ENCODE measurements at regions not wholly inside any gene's neighbourhood (a gene's known extent, or its start where the extent isn't known, plus 50 kb on each side); places are given as distances from the start of the nearest gene placed in this dataset.

GRCh38 chr20:24052599-24053275 is 64.2 kb upstream of the GGTLC1 start:
- H2AFZ ChIP-seq (ENCODE audit: insufficient read depth, low read depth, low read length, poor library complexity, severe bottlenecking) = no peak overlapping the region
- DNase-seq = no peak
- H3K4me1 ChIP-seq (ENCODE audit: control insufficient read depth in 1 of 2, insufficient read depth in 2 of 2, low read length in 2 of 2) = no peaks in the 10 kb centered on the region
- Mint-ChIP-seq H3K36me3 (no peaks in the 10 kb centered on the region), H3K4me3 (no peak overlapping the region), H3K9me3 (peaks cover 0 to 2% (median 2%) of the 10 kb centered on the region in 7 donors), H3K27me3 (ENCODE audit: low read depth in 3 of 3) (peaks cover 0 to 2% (median 0%) of the 10 kb centered on the region in 3 donors), H3K27ac (no peak overlapping the region), H3K4me1 (no peaks in the 10 kb centered on the region)
- no peaks in the 10 kb centered on the region for H3K79me2 ChIP-seq (ENCODE audit: insufficient read depth, low read length)
- no peaks in the 10 kb centered on the region for H3K27me3 ChIP-seq (ENCODE audit: control insufficient read depth in 2 of 2, insufficient read depth in 2 of 2, low read length in 2 of 2)
- no peaks in the 10 kb centered on the region for H3K36me3 ChIP-seq (replicated peaks in 1 of 2; ENCODE audit: control insufficient read depth in 1 of 2, insufficient read depth in 2 of 2, low read length in 2 of 2)
- intact Hi-C loops (cut with micrococcal nuclease) = no loop called here
- no peak overlapping the region for H3K4me2 ChIP-seq (replicated peaks; ENCODE audit: extremely low read depth, low read length, poor library complexity, severe bottlenecking)
- TF ChIP-seq CTCF (IDR thresholded peaks at IDR 0.05) = no peak
- no peaks in the 10 kb centered on the region for H3K9me3 ChIP-seq (replicated peaks in 1 of 2; ENCODE audit: control insufficient read depth in 1 of 2, insufficient read depth in 1 of 2, low read length in 2 of 2)
- no peak overlapping the region for H3K27ac ChIP-seq (ENCODE audit: low read depth in 1 of 2, low read length in 2 of 2)
- 96% methylated on average over 16 of the region's 23 CpGs for WGBS (ENCODE audit: insufficient coverage)
- no peak overlapping the region for H3K4me3 ChIP-seq (replicated peaks in 1 of 3; ENCODE audit: low read depth in 2 of 3, low read length in 3 of 3)
- no peaks in the 10 kb centered on the region for H4K20me1 ChIP-seq (ENCODE audit: insufficient read depth, low read length)
- H3K9ac ChIP-seq (ENCODE audit: insufficient read depth, low read length, poor library complexity, severe bottlenecking) = no peak overlapping the region

GRCh38 chr20:24051160-24051559 is 62.6 kb upstream of the GGTLC1 start:
- no peak overlapping the region for H3K27ac ChIP-seq (ENCODE audit: low read depth in 1 of 2, low read length in 2 of 2)
- H3K9me3 ChIP-seq (replicated peaks in 1 of 2; ENCODE audit: control insufficient read depth in 1 of 2, insufficient read depth in 1 of 2, low read length in 2 of 2) = no peaks in the 10 kb centered on the region
- no peaks in the 10 kb centered on the region for H3K4me1 ChIP-seq (ENCODE audit: control insufficient read depth in 1 of 2, insufficient read depth in 2 of 2, low read length in 2 of 2)
- WGBS (ENCODE audit: insufficient coverage) = 83% methylated on average over 1 of the region's 2 CpGs
- H3K4me3 Mint-ChIP-seq = no peak overlapping the region
- H3K36me3 Mint-ChIP-seq = no peaks in the 10 kb centered on the region
- H3K4me3 ChIP-seq (replicated peaks in 1 of 3; ENCODE audit: low read depth in 2 of 3, low read length in 3 of 3) = no peak overlapping the region
- H3K27me3 ChIP-seq (ENCODE audit: control insufficient read depth in 2 of 2, insufficient read depth in 2 of 2, low read length in 2 of 2) = no peaks in the 10 kb centered on the region
- H3K4me2 ChIP-seq (replicated peaks; ENCODE audit: extremely low read depth, low read length, poor library complexity, severe bottlenecking) = no peak overlapping the region
- no peaks in the 10 kb centered on the region for H3K4me1 Mint-ChIP-seq
- H4K20me1 ChIP-seq (ENCODE audit: insufficient read depth, low read length) = no peaks in the 10 kb centered on the region
- no peak overlapping the region for H3K27ac Mint-ChIP-seq
- intact Hi-C loops (cut with micrococcal nuclease) = no loop called here
- TF ChIP-seq CTCF (IDR thresholded peaks at IDR 0.05) = no peak
- no peak for DNase-seq
- H3K27me3 Mint-ChIP-seq (ENCODE audit: low read depth in 3 of 3) = no peaks in the 10 kb centered on the region
- H2AFZ ChIP-seq (ENCODE audit: insufficient read depth, low read depth, low read length, poor library complexity, severe bottlenecking) = no peak overlapping the region
- H3K9me3 Mint-ChIP-seq = peaks cover 0 to 3% (median 0%) of the 10 kb centered on the region in 7 donors
- H3K9ac ChIP-seq (ENCODE audit: insufficient read depth, low read length, poor library complexity, severe bottlenecking) = no peak overlapping the region
- H3K79me2 ChIP-seq (ENCODE audit: insufficient read depth, low read length) = no peaks in the 10 kb centered on the region
- no peaks in the 10 kb centered on the region for H3K36me3 ChIP-seq (replicated peaks in 1 of 2; ENCODE audit: control insufficient read depth in 1 of 2, insufficient read depth in 2 of 2, low read length in 2 of 2)

Data from CD14-positive monocyte (primary cell).